Activated naive CD4-positive, alpha-beta T cell treated with anti-CD3 and anti-CD28 coated beads, Interleukin-2, amount 50 U/mL, for 24 hours (primary cell): ENCODE measurements at regions not wholly inside any gene's neighbourhood (a gene's known extent, or its start where the extent isn't known, plus 50 kb on each side); places are given as distances from the start of the nearest gene placed in this dataset.

Experiments used
- H3K27ac Mint-ChIP-seq: one replicate; pipeline ENCODE4 v1.8.0; 2021; ENCODE audit warnings: mild to moderate bottlenecking, mixed read lengths
- H3K27me3 Mint-ChIP-seq: one replicate; pipeline ENCODE4 v1.8.0; 2021; ENCODE audit warnings: mixed read lengths
- H3K36me3 Mint-ChIP-seq: one replicate; pipeline ENCODE4 v1.8.0; 2021; ENCODE audit warnings: mixed read lengths
- H3K4me1 Mint-ChIP-seq: one replicate; pipeline ENCODE4 v1.8.0; 2021; ENCODE audit warnings: mixed read lengths
- H3K4me3 Mint-ChIP-seq: one replicate; pipeline ENCODE4 v1.8.0; 2021; ENCODE audit warnings: mild to moderate bottlenecking, mixed read lengths
- H3K9me3 Mint-ChIP-seq: one replicate; pipeline ENCODE4 v1.8.0; 2021; ENCODE audit warnings: mixed read lengths

DNA sequence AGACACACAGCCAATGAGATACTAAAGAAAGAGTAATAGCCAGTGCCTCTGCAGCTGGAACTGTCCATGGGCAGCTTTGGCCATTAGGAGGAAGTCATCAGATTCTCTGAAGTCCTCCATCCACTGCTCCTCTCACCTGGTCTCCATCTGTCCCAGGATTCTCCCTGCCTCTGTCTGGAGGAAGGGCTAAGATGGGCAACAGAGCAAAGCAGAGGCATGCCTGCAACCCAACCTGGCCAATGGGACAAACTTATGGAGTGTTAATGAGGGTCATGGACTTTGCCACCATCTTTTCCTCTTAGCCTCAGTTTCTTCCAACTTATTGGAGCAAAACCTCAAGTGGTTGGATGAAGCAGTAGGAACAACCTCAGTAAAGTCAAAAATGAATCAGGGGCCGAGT, 91.5 kb upstream of the SIX3 start:
- peaks cover 5% of the 10 kb centered on the region for H3K4me1 Mint-ChIP-seq
- no peak overlapping the region for H3K4me3 Mint-ChIP-seq
- no peaks in the 10 kb centered on the region for H3K9me3 Mint-ChIP-seq
- H3K27ac Mint-ChIP-seq, result no peak overlapping the region
- no peaks in the 10 kb centered on the region for H3K36me3 Mint-ChIP-seq
- H3K27me3 Mint-ChIP-seq, result peaks cover 29% of the 10 kb centered on the region

DNA sequence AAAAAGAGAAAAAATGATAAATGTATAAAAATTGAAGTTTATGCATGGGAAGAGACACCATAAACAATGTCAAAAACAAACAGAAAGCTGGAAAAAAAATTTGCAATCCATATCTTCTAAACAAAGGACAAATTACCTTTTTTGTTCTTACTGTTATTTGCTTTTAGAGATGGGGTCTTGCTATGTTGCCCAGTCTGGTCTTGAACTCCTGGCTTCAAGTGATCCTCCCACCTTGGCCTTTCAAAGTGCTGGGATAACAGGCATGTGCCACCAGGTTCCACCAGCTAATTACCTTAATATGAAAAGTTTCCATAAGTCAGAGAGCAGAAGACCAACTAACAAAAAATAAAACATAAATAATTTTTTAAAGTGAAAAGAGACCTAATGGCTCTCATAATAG, 90.0 kb upstream of the SIX3 start:
- Mint-ChIP-seq H3K4me3 (no peak overlapping the region), H3K36me3 (no peaks in the 10 kb centered on the region), H3K27me3 (peaks cover 28% of the 10 kb centered on the region), H3K4me1 (peaks cover 5% of the 10 kb centered on the region), H3K27ac (no peak overlapping the region), H3K9me3 (no peaks in the 10 kb centered on the region)

DNA sequence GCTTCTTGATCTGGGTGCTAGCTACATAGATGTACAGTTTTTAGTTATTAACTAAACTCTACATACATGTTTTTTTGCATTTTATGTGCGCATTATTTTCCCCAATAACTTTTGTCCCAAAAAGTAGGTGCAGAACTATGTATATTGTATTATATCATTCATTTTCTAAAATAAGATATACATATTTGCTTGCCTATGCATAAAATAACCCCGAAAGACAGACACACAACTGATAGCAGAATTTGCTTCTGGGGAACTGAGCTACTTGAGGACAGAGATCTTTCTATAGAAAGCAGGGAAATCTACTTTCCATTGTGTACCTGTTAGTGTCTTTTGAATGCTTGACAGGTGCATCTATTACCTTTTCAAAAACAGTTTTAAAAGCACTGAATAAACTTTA, 88.9 kb upstream of the SIX3 start:
- Mint-ChIP-seq H3K4me1 (peaks cover 5% of the 10 kb centered on the region), H3K27ac (no peak overlapping the region), H3K36me3 (no peaks in the 10 kb centered on the region), H3K27me3 (peaks cover 32% of the 10 kb centered on the region), H3K4me3 (no peak overlapping the region), H3K9me3 (no peaks in the 10 kb centered on the region)

DNA sequence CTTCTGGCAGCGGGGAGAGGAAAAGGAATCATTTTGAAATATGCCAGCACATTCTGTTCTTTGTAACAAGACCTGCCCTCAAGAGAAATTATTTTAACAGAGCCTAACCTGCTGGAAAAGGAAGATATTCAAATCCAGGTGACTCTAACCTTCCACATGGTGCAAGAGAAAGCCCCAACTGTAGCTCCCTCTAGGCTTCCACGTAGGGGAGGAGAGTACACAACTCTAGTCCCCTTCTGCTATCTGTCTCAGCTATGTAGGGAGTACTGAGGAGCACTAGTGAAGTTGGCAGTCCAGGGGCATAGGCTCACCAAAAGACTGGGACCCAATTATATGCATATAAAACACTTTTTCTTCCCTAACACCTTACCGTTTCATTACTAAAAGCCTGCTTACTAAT, 82.2 kb upstream of the SIX3 start:
- Mint-ChIP-seq H3K27me3 (peaks cover 32% of the 10 kb centered on the region), H3K4me3 (no peak overlapping the region), H3K9me3 (peaks cover 5% of the 10 kb centered on the region), H3K36me3 (no peaks in the 10 kb centered on the region), H3K4me1 (no peaks in the 10 kb centered on the region), H3K27ac (no peak overlapping the region)

DNA sequence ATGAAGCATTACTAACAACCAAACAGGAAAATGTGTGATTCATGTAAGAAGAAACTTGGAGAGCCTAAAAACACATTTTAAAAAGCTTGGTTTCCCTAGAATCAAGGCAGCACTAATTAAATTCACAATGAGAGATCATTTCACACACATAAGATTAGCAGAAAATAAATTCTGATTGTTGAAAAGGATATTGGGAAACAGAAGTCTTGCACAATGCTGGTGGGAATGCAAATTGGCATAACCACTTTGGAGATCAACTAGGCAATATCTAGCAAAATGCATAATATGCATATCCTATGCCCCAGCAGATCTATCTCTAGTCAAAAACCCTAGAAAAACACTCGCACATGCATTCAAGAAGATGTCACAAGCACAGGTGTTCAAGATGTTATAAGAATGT, 75.3 kb upstream of the SIX3 start:
- peaks cover 8% of the 10 kb centered on the region for H3K27me3 Mint-ChIP-seq
- no peak overlapping the region for H3K27ac Mint-ChIP-seq
- no peaks in the 10 kb centered on the region for H3K4me1 Mint-ChIP-seq
- H3K9me3 Mint-ChIP-seq, result no peaks in the 10 kb centered on the region
- H3K36me3 Mint-ChIP-seq, result no peaks in the 10 kb centered on the region
- no peak overlapping the region for H3K4me3 Mint-ChIP-seq

DNA sequence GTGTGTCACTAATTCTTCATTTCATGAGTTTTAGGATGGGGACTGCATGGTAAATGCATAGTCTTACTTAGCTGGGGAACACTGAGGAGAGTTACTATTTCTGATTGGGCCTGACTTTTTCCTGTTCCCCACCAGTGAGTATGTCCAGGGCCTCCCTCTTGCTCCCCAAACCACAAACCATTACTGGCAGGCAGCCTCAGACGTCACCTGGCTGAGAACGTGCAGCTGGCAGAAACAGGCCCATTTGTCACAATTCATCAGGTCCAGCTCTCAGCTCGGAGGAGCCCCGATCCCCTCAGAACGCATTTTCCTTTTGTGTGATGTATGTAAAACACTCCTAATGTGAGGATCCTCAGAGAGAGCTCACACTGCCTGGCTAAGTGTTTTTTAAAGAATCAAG, 71.7 kb upstream of the SIX3 start:
- no peaks in the 10 kb centered on the region for H3K9me3 Mint-ChIP-seq
- H3K4me3 Mint-ChIP-seq, result no peak overlapping the region
- peaks cover 15% of the 10 kb centered on the region for H3K27me3 Mint-ChIP-seq
- no peaks in the 10 kb centered on the region for H3K36me3 Mint-ChIP-seq
- H3K27ac Mint-ChIP-seq, result no peak overlapping the region
- H3K4me1 Mint-ChIP-seq, result no peaks in the 10 kb centered on the region

DNA sequence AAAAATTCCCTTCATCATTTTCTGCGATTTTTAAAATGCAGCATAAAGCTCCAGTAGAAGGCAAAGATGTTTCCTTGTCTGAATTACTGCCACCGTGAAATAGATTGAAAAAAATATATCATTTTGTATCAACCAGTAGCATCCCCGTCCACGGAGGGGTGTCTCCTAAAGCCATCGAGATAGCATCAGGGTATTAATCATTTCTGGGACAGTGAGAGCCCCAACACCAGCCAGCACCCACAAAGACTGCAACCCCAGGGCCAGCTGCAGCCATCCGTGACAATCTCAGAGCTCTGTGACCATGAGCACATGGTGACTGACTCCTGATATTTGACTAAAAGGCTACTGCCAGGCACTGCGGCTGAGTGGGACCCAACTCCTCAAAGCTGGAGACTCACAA, 64.1 kb upstream of the SIX3 start:
- Mint-ChIP-seq H3K36me3 (no peaks in the 10 kb centered on the region), H3K4me3 (no peak overlapping the region), H3K9me3 (peaks cover 10% of the 10 kb centered on the region), H3K4me1 (no peaks in the 10 kb centered on the region), H3K27me3 (peaks cover 28% of the 10 kb centered on the region), H3K27ac (no peak overlapping the region)

DNA sequence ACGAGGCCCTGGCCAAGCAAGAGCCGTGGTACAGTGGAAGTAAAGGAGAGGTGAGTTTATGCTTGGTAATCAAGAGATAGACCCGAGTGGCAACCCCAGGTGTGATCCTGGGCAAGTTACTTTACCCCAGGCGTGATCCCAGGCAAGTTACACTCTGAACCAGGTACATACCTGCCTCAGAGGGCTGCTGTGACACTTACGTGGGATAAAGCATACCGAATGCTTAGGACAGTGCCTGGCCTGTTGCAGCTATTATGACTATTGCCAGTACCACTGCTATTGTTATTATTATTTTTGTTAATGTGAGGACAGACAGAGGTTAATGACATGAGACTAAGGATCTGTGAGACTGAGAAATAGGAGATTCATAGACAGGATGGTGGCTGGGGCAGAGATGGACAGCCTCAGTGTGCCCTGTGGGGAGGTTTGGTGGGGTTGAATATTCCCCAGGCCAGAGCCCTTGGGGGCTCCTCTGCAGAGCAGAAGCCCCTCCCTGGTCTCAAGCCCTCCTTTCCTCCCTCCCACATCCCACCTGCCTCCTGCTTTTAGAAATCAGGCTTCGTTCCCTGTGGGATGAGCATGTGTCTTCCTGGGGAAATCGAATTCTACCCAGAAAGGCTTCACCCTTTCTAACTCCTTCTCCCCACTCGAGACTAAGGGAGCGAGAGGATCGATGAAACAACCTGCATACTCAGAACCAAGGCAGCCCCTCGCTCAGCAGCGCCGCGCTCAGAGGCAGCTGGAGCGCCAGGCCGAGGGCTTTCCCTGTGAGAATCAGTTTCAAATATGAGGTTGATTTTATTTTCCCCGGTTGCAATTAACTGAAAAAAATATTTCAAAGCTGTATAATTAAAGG, 62.0 kb upstream of the SIX3 start:
- Mint-ChIP-seq H3K9me3 (peaks cover 10% of the 10 kb centered on the region), H3K27me3 (peaks cover 21% of the 10 kb centered on the region), H3K4me1 (no peaks in the 10 kb centered on the region), H3K36me3 (no peaks in the 10 kb centered on the region), H3K27ac (no peak overlapping the region), H3K4me3 (no peak overlapping the region)

DNA sequence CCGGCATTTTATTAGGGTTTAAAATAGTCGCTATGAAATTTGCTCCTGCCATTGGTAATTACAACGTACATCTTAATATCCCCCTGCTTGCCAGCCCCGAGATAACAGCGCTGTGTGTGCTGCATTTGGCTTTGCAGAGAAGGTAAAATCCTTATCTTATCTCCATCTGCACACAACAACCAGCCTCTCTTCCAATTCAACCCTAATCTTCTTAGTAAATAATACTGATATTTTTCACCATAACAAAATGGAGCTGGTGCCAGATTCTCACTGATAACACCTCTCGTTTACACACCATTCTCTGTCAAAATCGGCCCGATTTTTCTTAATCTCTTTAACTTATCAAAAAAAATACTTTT, 61.4 kb upstream of the SIX3 start:
- H3K36me3 Mint-ChIP-seq, result no peaks in the 10 kb centered on the region
- no peaks in the 10 kb centered on the region for H3K4me1 Mint-ChIP-seq
- no peak overlapping the region for H3K4me3 Mint-ChIP-seq
- H3K27ac Mint-ChIP-seq, result no peak overlapping the region
- peaks cover 24% of the 10 kb centered on the region for H3K27me3 Mint-ChIP-seq
- H3K9me3 Mint-ChIP-seq, result peaks cover 9% of the 10 kb centered on the region

DNA sequence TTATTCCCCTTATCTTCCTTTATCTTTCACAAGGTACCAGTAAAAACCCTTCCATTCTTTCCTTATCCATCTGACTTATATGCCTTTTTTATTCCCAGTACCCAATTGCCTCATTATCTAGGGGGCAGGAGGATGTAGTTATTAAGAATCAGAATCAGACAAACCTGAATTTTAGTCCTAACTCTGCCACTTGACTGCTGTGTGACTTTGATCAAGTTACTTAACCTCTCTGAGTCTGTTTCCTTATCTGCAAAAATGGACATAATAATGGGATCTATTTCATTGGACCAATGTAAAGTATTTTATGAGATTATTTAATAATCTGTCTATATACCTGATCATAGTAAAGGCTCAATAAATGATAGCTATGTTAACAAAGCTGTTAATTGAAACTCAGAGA, 59.6 kb upstream of the SIX3 start:
- H3K9me3 Mint-ChIP-seq, result no peaks in the 10 kb centered on the region
- no peak overlapping the region for H3K27ac Mint-ChIP-seq
- H3K36me3 Mint-ChIP-seq, result no peaks in the 10 kb centered on the region
- H3K27me3 Mint-ChIP-seq, result peaks cover 14% of the 10 kb centered on the region
- H3K4me1 Mint-ChIP-seq, result no peaks in the 10 kb centered on the region
- no peak overlapping the region for H3K4me3 Mint-ChIP-seq

DNA sequence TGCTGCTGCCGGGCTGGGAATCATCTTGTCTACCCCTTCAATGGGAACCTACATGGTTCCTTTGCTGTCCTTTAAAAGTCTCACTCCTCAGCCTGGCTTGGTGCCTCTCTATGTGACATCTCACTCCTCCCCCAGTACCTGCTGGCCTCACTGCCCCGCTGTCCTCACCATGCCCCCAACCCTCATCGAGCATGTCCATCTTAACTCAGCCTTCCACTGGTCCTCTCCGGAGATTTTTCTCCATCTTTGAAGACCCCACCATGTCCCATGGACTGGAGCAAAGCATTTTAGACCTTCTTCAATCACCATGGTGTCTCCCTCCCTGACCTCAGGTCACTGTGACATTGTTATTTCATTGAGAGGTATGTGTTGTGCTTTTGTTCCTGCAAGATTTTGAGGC, 58.1 kb upstream of the SIX3 start:
- peaks cover 19% of the 10 kb centered on the region for H3K27me3 Mint-ChIP-seq
- H3K9me3 Mint-ChIP-seq, result no peaks in the 10 kb centered on the region
- no peaks in the 10 kb centered on the region for H3K36me3 Mint-ChIP-seq
- no peak overlapping the region for H3K4me3 Mint-ChIP-seq
- H3K27ac Mint-ChIP-seq, result no peak overlapping the region
- H3K4me1 Mint-ChIP-seq, result no peaks in the 10 kb centered on the region

DNA sequence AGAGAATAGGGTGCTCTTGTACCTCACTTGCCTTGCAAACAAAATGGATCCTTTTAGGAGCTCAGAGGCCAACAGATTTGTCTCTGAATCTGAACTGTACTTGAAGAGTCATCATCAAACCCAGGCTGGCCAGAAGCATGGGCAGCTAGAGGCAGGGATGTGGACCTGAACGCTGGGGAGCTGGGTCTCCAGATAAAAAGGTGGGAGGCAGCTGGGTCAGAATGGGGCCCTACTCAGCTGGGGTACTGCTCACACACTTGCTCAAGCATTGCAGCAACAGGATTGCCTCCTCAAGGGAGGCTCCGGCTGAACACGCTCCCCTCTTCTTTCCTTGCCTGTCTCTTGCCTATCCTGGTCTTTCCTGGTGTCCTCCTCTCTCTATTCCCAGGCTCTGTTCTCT, 57.3 kb upstream of the SIX3 start:
- Mint-ChIP-seq H3K27ac (no peak overlapping the region), H3K4me1 (no peaks in the 10 kb centered on the region)

DNA sequence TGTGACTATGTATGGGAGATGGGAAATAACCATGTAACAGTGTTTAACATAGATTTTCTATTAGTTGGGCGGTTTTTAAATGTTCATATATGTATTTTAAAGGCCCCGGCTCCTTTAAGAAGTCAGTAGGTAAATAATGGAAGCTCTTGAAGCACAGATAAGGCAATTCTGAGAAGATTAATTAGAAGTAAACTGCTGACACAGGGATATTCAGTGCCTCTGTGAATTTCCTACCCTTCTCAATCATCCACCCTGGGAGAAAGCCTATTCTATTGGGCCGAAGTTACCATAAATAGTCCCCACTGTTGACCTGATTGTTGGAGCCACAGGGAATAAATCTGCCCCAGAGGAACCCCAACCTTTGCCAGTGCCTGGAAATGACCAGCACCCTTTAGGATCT, 56.8 kb upstream of the SIX3 start:
- H3K4me3 Mint-ChIP-seq, result no peak overlapping the region
- no peaks in the 10 kb centered on the region for H3K9me3 Mint-ChIP-seq
- no peaks in the 10 kb centered on the region for H3K36me3 Mint-ChIP-seq
- no peak overlapping the region for H3K27ac Mint-ChIP-seq
- H3K4me1 Mint-ChIP-seq, result no peaks in the 10 kb centered on the region
- H3K27me3 Mint-ChIP-seq, result peaks cover 20% of the 10 kb centered on the region

More for the DNA sequence above, 57.3 kb upstream of the SIX3 start:
- no peak overlapping the region for H3K4me3 Mint-ChIP-seq
- no peaks in the 10 kb centered on the region for H3K36me3 Mint-ChIP-seq
- H3K27me3 Mint-ChIP-seq, result peaks cover 20% of the 10 kb centered on the region
- no peaks in the 10 kb centered on the region for H3K9me3 Mint-ChIP-seq

DNA sequence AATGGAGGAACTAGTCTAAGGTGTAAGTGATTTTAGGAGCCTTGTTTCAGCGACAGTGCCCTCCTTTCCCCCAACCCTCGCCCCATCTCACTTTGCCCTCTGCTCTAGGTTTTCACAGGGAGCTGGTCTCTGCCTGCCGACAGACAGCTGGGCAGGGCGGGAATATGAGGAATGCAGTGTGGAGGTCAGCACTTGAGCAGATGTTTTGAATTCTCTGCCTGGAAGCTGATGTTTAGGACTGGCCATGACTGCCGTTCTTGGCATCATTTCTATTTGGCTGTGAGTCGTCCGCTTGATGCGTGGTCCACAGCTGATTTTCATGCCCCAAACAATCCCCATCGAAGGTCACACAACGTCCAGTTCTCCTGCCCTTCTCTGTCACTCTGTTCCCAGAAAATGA, 55.1 kb upstream of the SIX3 start:
- Mint-ChIP-seq H3K36me3 (no peaks in the 10 kb centered on the region), H3K4me3 (no peak overlapping the region), H3K4me1 (no peaks in the 10 kb centered on the region), H3K9me3 (no peaks in the 10 kb centered on the region), H3K27ac (no peak overlapping the region), H3K27me3 (peaks cover 22% of the 10 kb centered on the region)

DNA sequence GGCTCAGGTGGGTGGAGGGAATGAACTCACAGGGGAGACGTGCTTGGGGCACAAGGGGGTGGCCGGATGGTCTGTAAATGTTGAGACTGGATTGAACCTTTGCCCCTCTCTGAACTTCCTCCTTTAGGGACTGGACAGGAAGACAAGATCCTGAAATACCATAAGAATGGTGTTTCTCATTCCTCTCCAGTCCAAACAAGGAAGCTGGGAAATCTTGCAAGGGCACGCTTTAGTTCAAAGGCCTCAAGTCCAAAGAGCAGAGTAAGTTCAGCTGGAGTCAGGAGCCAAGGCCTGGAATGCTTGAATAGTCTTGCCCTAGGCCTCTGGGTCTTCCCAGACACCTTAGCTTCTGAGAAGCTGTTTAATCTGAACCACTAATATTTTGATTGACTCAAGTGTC, 52.4 kb upstream of the SIX3 start:
- Mint-ChIP-seq H3K36me3 (peaks cover 3% of the 10 kb centered on the region), H3K27ac (no peak overlapping the region), H3K4me1 (no peaks in the 10 kb centered on the region), H3K9me3 (peaks cover 12% of the 10 kb centered on the region), H3K27me3 (peaks cover 20% of the 10 kb centered on the region), H3K4me3 (no peak overlapping the region)
